GM13976 (cell line): ENCODE measurements at regions not wholly inside any gene's neighbourhood (a gene's known extent, or its start where the extent isn't known, plus 50 kb on each side); places are given as distances from the start of the nearest gene placed in this dataset.
A peak's percentile ranks its signal among the peaks of the same experiment; 100 is the strongest.

Experiments used
- DNase-seq: peaks from one replicate; pipeline ENCODE4 v3.0.0; 2012; ENCODE audit warnings: low spot score
- in situ Hi-C: fragments of 300-500 bp; cut with MboI; formaldehyde crosslinking; loops from one replicate; pipeline ENCODE4 v1.12.0; 2022; ENCODE audit warnings: low sequenced_read_pairs, mixed read lengths, inconsistent platforms; ENCODE audit not compliant: unreplicated experiment
- TF ChIP-seq, protein P1 (sequence below): IDR thresholded peaks from 2 replicates; pipeline ENCODE4 v1.5.1; 2012; ENCODE audit warnings: borderline replicate concordance, mild to moderate bottlenecking; ENCODE audit not compliant: insufficient read depth; ENCODE audit errors: extremely low read depth, missing control alignments, control extremely low read depth

- no peak for DNase-seq
- in situ Hi-C loops: loop anchor here (25.0 kb wide), 1 partner anchor 479 kb away; no protein-coding TSS in a partner anchor
- TF ChIP-seq, protein P1, sequence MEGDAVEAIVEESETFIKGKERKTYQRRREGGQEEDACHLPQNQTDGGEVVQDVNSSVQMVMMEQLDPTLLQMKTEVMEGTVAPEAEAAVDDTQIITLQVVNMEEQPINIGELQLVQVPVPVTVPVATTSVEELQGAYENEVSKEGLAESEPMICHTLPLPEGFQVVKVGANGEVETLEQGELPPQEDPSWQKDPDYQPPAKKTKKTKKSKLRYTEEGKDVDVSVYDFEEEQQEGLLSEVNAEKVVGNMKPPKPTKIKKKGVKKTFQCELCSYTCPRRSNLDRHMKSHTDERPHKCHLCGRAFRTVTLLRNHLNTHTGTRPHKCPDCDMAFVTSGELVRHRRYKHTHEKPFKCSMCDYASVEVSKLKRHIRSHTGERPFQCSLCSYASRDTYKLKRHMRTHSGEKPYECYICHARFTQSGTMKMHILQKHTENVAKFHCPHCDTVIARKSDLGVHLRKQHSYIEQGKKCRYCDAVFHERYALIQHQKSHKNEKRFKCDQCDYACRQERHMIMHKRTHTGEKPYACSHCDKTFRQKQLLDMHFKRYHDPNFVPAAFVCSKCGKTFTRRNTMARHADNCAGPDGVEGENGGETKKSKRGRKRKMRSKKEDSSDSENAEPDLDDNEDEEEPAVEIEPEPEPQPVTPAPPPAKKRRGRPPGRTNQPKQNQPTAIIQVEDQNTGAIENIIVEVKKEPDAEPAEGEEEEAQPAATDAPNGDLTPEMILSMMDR: no peak
Measured at GRCh38 chr3:107933450-107933849, 157.4 kb downstream of the CD47 start.

GRCh38 chr3:107931326-107931725 is 159.5 kb downstream of the CD47 start:
- DNase-seq: no peak
- in situ Hi-C loops: loop anchor here (25.0 kb wide), 1 partner anchor 481 kb away; no protein-coding TSS in a partner anchor
- TF ChIP-seq, protein P1: no peak

DNA sequence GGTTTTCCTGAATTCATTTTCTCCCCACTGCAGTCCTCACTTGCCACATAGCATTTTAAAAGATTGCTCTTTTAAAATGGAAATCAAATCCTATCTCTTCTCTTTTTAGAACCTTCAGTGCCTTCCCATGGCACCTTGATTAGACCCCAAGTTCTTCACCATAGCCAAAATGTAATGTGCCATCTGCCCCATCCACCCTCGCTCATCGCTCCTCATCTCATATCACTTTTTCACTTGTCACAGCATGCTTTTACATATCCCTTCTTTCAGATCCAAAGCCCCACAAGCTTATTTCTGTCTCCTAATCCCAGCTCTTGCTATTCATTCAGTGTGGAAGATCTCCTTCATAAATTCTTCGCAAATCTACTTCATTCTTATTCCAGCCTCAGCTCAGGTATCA is 161.7 kb downstream of the CD47 start:
- TF ChIP-seq, protein P1: no peak
- no peak for DNase-seq
- in situ Hi-C loops: loop anchor here (25.0 kb wide), 1 partner anchor 483 kb away; no protein-coding TSS in a partner anchor

DNA sequence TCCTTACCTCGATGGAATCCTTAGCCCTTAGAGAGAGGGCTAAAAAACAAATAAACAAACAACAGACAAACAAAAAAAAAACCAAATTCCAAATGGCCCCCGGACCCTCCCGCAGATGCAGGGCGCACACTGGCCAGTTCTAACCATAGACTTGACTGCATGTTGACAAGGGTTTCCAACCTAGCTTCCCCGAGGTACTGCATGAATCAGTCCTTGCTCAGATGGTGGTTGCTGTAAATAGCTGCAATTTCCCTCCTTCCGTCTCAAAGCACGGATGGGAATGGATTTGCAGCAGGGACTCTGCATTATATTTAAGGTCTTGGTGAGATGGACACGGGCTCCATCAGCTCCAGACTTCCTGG is 162.8 kb downstream of the CD47 start:
- in situ Hi-C loops: loop anchor here (25.0 kb wide), 1 partner anchor 484 kb away; no protein-coding TSS in a partner anchor
- TF ChIP-seq, protein P1: no peak
- peak; percentile 32 for DNase-seq

- in situ Hi-C loops: loop anchor here (25.0 kb wide), 1 partner anchor 485 kb away; no protein-coding TSS in a partner anchor
- DNase-seq: peak; percentile 89
- TF ChIP-seq, protein P1: peak; percentile 89
Measured at GRCh38 chr3:107927361-107928083, 163.3 kb downstream of the CD47 start.

- DNase-seq: no peak
- in situ Hi-C loops: loop anchor here (25.0 kb wide), 1 partner anchor 486 kb away; no protein-coding TSS in a partner anchor
- TF ChIP-seq, protein P1: no peak
Measured at GRCh38 chr3:107925851-107926250, 165.0 kb downstream of the CD47 start.
